GM10266 (cell line): ENCODE measurements at regions not wholly inside any gene's neighbourhood (a gene's known extent, or its start where the extent isn't known, plus 50 kb on each side); places are given as distances from the start of the nearest gene placed in this dataset.

ENCODE experiments used
- DNase-seq: peaks from one replicate; pipeline ENCODE4 v3.0.0; 2012; ENCODE audit errors: extremely low spot score
- TF ChIP-seq, protein P1 (sequence below): IDR thresholded peaks from 2 replicates; pipeline ENCODE4 v1.5.1; 2012; ENCODE audit warnings: mild to moderate bottlenecking, low read depth; ENCODE audit not compliant: control insufficient read depth, insufficient read depth; ENCODE audit errors: missing control alignments

DNA sequence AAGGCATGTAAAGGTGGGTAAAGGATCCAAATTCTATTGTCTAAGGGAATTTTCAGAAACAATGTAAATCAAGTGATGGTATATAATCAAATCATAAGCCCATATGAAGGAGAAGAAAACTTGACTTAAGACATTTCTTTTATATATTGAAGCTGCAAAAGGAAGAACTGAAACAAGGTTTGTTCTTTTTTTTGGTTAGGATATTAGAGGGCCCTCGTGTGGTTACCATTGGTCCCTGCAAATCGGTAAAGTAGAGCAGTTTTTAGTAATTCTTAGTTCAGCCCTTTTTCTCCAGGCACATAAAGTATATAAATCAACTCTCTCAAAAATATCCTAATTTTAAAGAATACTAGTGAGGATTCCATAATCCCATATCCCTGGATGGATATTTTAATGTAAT is 105.6 kb upstream of the STK17B start:
- peak; percentile 34 for DNase-seq

DNA sequence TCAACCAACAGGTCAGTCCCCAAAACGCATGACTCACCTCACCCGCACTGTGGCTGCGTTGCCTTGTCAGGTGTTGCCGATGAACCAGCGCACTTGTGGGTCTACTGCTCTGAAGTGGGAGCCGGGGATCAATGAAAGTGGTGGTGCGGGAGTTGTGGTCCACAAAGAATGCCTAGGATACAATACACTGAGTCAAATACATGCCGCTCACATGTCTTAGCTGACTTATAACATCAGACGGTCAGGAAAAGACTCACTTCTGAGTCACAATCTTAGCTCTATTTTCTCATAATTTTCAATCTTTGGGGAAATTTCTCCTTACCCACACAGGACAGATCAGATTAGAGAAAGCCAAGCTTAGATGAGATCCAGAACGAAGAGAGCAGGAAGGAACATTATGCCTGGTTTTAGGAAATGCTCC is 107.1 kb upstream of the STK17B start:
- TF ChIP-seq, protein P1, sequence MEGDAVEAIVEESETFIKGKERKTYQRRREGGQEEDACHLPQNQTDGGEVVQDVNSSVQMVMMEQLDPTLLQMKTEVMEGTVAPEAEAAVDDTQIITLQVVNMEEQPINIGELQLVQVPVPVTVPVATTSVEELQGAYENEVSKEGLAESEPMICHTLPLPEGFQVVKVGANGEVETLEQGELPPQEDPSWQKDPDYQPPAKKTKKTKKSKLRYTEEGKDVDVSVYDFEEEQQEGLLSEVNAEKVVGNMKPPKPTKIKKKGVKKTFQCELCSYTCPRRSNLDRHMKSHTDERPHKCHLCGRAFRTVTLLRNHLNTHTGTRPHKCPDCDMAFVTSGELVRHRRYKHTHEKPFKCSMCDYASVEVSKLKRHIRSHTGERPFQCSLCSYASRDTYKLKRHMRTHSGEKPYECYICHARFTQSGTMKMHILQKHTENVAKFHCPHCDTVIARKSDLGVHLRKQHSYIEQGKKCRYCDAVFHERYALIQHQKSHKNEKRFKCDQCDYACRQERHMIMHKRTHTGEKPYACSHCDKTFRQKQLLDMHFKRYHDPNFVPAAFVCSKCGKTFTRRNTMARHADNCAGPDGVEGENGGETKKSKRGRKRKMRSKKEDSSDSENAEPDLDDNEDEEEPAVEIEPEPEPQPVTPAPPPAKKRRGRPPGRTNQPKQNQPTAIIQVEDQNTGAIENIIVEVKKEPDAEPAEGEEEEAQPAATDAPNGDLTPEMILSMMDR, result no peak
- DNase-seq, result no peak

More for the DNA sequence above, 105.6 kb upstream of the STK17B start:
- TF ChIP-seq, protein P1, result peak; percentile 64

DNA sequence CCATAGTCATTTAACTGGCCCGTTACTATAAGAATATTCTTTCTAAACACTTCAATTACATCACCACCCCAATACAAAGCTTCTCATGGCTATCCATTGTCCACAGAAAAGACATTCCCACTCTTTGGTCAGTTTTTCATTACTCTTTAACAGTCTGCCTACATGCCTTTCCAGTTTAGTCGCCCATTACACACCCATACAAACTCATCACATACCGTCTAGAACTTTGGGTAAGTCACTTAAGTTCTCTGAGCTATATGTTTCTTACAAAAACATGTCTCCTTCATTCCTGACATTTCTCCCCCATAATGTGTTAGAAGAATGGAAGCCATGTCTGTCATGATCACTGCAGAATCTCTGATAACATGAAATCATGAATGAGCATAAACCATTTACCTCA is 108.2 kb upstream of the STK17B start:
- TF ChIP-seq, protein P1, result no peak
- DNase-seq, result no peak

DNA sequence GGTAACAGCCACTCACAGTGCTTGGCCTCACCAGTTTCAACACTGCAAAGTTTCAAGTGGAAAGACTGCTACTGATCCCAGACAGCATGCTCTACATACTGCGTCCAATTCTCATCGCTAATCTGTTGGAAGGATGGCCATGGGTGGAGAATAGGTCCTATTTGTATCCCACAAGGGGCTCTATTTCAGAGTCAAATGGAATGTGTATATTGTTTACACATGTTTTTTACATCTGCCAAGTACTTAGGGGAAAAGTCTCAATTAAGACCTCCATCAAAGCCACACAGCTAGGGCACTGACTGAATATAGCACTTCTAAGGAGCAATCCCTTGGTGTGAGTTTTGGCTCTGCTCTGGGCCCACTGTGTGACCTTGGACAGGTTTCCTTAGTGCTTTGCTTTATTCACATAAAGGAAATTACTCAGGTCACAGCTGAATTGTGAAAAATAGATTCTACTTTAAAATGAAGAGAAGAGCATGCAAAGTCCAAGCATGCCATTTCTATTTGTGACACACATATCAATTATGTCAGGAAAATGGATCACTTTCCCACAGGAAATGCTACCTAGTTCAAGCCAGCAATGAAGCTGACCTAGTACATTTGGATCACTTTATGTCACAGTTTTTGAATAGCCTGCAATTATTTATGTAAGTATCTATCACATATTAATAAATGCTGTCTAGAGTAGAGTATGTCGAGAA is 112.9 kb upstream of the STK17B start:
- DNase-seq, result no peak
- TF ChIP-seq, protein P1, result no peak

DNA sequence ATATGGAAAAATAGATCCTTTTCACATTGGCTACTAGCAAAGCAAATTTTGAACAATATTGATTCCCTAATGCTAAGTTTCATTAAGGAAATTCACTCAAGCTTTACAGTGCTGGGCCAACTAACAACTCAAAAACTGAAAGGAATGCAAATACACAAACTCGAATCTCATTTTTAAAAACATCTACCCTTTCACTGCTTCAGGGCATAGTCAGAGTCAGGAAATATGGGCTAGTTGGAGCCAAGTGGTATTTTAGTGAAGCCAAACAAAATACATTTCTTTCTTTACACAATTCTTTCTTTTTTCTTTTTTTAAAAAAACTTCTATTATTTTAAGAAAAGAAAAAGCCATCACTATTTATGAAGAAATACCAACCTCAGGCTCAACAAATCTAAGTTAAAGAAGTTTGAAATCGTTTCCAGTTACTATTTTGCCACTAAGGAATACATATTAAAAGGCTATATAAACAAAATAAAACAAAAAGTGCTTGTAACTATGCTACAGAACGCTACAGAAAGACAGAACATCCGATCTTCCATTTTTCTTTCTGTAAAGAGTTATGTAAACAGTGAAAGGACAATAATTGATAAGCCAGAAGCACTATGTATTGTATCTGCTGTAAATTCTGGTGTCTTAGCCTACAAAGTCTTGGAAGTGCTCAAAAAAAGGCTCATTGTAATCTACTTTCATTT is 113.6 kb upstream of the STK17B start:
- TF ChIP-seq, protein P1, result no peak
- no peak for DNase-seq

DNA sequence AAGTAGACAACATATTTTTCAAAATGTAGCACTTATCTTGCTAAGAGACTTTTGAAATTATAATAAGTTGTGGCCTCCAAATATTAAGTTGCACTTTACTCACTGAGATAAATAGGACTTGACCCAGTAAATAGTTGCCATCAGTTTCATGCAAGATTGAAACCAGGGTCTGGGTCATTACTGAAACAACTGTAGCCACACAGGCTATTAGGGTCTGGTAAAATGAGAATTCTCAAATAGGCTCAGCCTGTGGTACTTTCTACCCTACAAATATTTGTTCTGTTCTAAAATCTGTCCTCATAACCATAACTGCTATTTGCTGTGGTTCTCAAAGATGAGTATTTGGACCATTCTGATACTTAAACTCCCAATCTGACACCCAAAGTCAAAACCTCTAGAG is 115.4 kb upstream of the STK17B start:
- TF ChIP-seq, protein P1, result no peak
- no peak for DNase-seq

DNA sequence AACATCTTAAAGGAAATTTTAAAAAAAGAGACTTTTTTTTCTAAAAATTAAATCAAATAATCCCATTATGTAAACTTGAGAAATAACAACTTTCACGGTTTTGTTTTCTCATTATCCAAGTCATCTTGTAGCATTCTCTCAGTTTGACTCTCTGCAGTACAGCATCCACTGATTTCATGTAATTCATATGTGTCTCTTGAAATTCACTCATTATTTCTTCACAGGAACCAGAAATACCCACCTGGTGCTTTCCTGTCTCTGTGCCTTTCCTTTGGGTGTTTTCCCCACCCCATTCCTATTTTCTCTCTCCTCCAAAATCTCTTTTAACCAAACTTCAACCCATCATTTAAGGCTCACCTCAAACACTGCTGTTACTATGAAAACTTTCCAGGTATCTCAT is 116.1 kb upstream of the STK17B start:
- TF ChIP-seq, protein P1, result no peak

More for the DNA sequence above, 116.1 kb upstream of the STK17B start:
- DNase-seq, result no peak
